ENCODE measurements at regions not wholly inside any gene's neighbourhood (a gene's known extent, or its start where the extent isn't known, plus 50 kb on each side); places are given as distances from the start of the nearest gene placed in this dataset.

GRCh38 chr6:45772886-45773495 lies 242.7 kb downstream of the CLIC5 start:
- H3K4me3 ChIP-seq, result no peak overlapping the region
- DNase-seq (no peak), ATAC-seq (no peak)
- no peaks in the 10 kb centered on the region for H3K27me3 ChIP-seq
- H3K4me1 ChIP-seq, result no peaks in the 10 kb centered on the region
- H3K27ac ChIP-seq, result no peak overlapping the region
- intact Hi-C loops (cut with DNase I), result no loop called here
- H3K9me3 ChIP-seq, result no peaks in the 10 kb centered on the region
- no peaks in the 10 kb centered on the region for H3K36me3 ChIP-seq
- no peak for TF ChIP-seq CTCF (IDR thresholded peaks at IDR 0.05)

GRCh38 chr6:45772051-45772450 lies 243.6 kb downstream of the CLIC5 start:
- no peaks in the 10 kb centered on the region for H3K4me1 ChIP-seq
- H3K9me3 ChIP-seq, result no peaks in the 10 kb centered on the region
- DNase-seq (no peak), ATAC-seq (no peak)
- intact Hi-C loops (cut with DNase I), result no loop called here
- no peaks in the 10 kb centered on the region for H3K27me3 ChIP-seq
- no peaks in the 10 kb centered on the region for H3K36me3 ChIP-seq
- no peak for TF ChIP-seq CTCF (IDR thresholded peaks at IDR 0.05)
- H3K27ac ChIP-seq, result no peak overlapping the region
- H3K4me3 ChIP-seq, result no peak overlapping the region

- H3K4me3 ChIP-seq, result no peak overlapping the region
- intact Hi-C loops (cut with DNase I), result no loop called here
- no peak for TF ChIP-seq CTCF (IDR thresholded peaks at IDR 0.05)
- no peak for DNase-seq
- H3K27ac ChIP-seq, result no peak overlapping the region
- no peaks in the 10 kb centered on the region for H3K27me3 ChIP-seq
- no peak for ATAC-seq
- H3K36me3 ChIP-seq, result no peaks in the 10 kb centered on the region
- no peaks in the 10 kb centered on the region for H3K4me1 ChIP-seq
- H3K9me3 ChIP-seq, result peaks cover 4% of the 10 kb centered on the region
Measured at GRCh38 chr6:45763281-45763680, 252.4 kb downstream of the CLIC5 start.

- H3K9me3 ChIP-seq, result peaks cover 4% of the 10 kb centered on the region
- no peak overlapping the region for H3K4me3 ChIP-seq
- no peaks in the 10 kb centered on the region for H3K36me3 ChIP-seq
- ATAC-seq (no peak), DNase-seq (no peak)
- H3K4me1 ChIP-seq, result no peaks in the 10 kb centered on the region
- intact Hi-C loops (cut with DNase I), result no loop called here
- no peak for TF ChIP-seq CTCF (IDR thresholded peaks at IDR 0.05)
- H3K27me3 ChIP-seq, result no peaks in the 10 kb centered on the region
- H3K27ac ChIP-seq, result no peak overlapping the region
Measured at GRCh38 chr6:45759472-45759810, 256.2 kb downstream of the CLIC5 start.

GRCh38 chr6:45758787-45759471 lies 256.7 kb downstream of the CLIC5 start:
- Histone ChIP-seq H3K36me3 (no peaks in the 10 kb centered on the region), H3K4me1 (no peaks in the 10 kb centered on the region), H3K4me3 (no peak overlapping the region), H3K27ac (no peak overlapping the region), H3K27me3 (no peaks in the 10 kb centered on the region), H3K9me3 (no peaks in the 10 kb centered on the region)
- ATAC-seq (no peak), DNase-seq (no peak)
- no peak for TF ChIP-seq CTCF (IDR thresholded peaks at IDR 0.05)
- intact Hi-C loops (cut with DNase I), result no loop called here

All from upper lobe of right lung (tissue), 1 donor.